Lung (tissue), 11 donors: ENCODE measurements at regions not wholly inside any gene's neighbourhood (a gene's known extent, or its start where the extent isn't known, plus 50 kb on each side); places are given as distances from the start of the nearest gene placed in this dataset.

Source experiments
- ATAC-seq: fragments of 200-7000 bp; cut with Tn5 transposase; one replicate; pipeline ENCODE4 v1.9.1; 2020; ENCODE audit warnings: moderate number of reproducible peaks; ENCODE audit not compliant: insufficient read depth, low FRiP score
- DNase-seq, 3 donors: peaks; one replicate each; pipeline ENCODE4 v3.0.0-alpha.2; 2013 to 2017
- H3K27ac ChIP-seq, 2 donors: one replicate each; pipeline ENCODE4 v1.5.1; 2013; ENCODE audit warnings: mild to moderate bottlenecking in 2 of 2, moderate library complexity in 2 of 2, control low read depth in 1 of 2, inconsistent platforms in 1 of 2, low read depth in 1 of 2, low read length in 1 of 2
- H3K27me3 ChIP-seq, 3 donors: one replicate each; pipeline ENCODE4 v1.5.1; 2013; ENCODE audit warnings: low read length in 2 of 3; ENCODE audit not compliant: control insufficient read depth in 3 of 3, insufficient read depth in 3 of 3
- H3K36me3 ChIP-seq, 4 donors: one replicate each; pipeline ENCODE4 v1.5.1; 2013; ENCODE audit warnings: low read length in 4 of 4, mild to moderate bottlenecking in 1 of 4, moderate library complexity in 1 of 4; ENCODE audit not compliant: control insufficient read depth in 4 of 4, insufficient read depth in 4 of 4
- H3K4me1 ChIP-seq, 5 donors: one replicate each; pipeline ENCODE4 v1.5.1; 2013; ENCODE audit warnings: low read length in 5 of 5, mild to moderate bottlenecking in 2 of 5, moderate library complexity in 1 of 5; ENCODE audit not compliant: control insufficient read depth in 5 of 5, insufficient read depth in 5 of 5
- H3K4me3 ChIP-seq: one replicate; pipeline ENCODE4 v1.5.1; 2013; ENCODE audit warnings: mild to moderate bottlenecking, control low read depth, moderate library complexity
- H3K9ac ChIP-seq, 2 donors: one replicate each; pipeline ENCODE4 v1.5.1; 2013; ENCODE audit warnings: low read length in 2 of 2, control low read depth in 1 of 2; ENCODE audit not compliant: insufficient read depth in 1 of 2
- H3K9me3 ChIP-seq, 4 donors: one replicate each; pipeline ENCODE4 v1.5.1; 2013; ENCODE audit warnings: low read length in 3 of 4, mild to moderate bottlenecking in 1 of 4, moderate library complexity in 1 of 4; ENCODE audit not compliant: control insufficient read depth in 4 of 4, insufficient read depth in 3 of 4
- WGBS, 2 donors: extraction: QIAGEN DNeasy Blood & Tissue Kit; methylation state at CpG; one replicate each; pipeline ENCODE4 v1.1.7; 2013; 5-methylcytosine and 5-hydroxymethylcytosine counted together
- TF ChIP-seq, protein P1 (sequence below): IDR thresholded peaks from 2 replicates; pipeline ENCODE4 v1.5.1; 2012; ENCODE audit warnings: mild to moderate bottlenecking; ENCODE audit errors: control extremely low read depth, extremely low read depth
- donor health status: control.
- donor health status: control.
- donor health status: Bipolar disorder and iron deficiency.
- donor health status: healthy.
- donor health status: DM: yes; HTN: yes; CAD: no.

GRCh38 chr12:78430551-78430950 is 434.0 kb upstream of the SYT1 start:
- DNase-seq (peak in 2 of 3 donors; percentile 81 to 85), ATAC-seq (no peak)
- H3K9me3 ChIP-seq = no peaks in the 10 kb centered on the region
- no peak overlapping the region for H3K9ac ChIP-seq
- TF ChIP-seq, protein P1, sequence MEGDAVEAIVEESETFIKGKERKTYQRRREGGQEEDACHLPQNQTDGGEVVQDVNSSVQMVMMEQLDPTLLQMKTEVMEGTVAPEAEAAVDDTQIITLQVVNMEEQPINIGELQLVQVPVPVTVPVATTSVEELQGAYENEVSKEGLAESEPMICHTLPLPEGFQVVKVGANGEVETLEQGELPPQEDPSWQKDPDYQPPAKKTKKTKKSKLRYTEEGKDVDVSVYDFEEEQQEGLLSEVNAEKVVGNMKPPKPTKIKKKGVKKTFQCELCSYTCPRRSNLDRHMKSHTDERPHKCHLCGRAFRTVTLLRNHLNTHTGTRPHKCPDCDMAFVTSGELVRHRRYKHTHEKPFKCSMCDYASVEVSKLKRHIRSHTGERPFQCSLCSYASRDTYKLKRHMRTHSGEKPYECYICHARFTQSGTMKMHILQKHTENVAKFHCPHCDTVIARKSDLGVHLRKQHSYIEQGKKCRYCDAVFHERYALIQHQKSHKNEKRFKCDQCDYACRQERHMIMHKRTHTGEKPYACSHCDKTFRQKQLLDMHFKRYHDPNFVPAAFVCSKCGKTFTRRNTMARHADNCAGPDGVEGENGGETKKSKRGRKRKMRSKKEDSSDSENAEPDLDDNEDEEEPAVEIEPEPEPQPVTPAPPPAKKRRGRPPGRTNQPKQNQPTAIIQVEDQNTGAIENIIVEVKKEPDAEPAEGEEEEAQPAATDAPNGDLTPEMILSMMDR = no peak
- WGBS, 2 donors = 21 to 54% methylated on average over 2 of the region's 2 CpGs
- no peaks in the 10 kb centered on the region for H3K36me3 ChIP-seq
- H3K4me3 ChIP-seq = no peak overlapping the region
- H3K27ac ChIP-seq = no peak overlapping the region
- H3K4me1 ChIP-seq = peaks cover 0 to 21% (median 0%) of the 10 kb centered on the region in 5 donors
- no peaks in the 10 kb centered on the region for H3K27me3 ChIP-seq

- no peaks in the 10 kb centered on the region for H3K9me3 ChIP-seq
- no peak overlapping the region for H3K27ac ChIP-seq
- no peak overlapping the region for H3K9ac ChIP-seq
- no peak overlapping the region for H3K4me3 ChIP-seq
- no peak for ATAC-seq
- no peaks in the 10 kb centered on the region for H3K36me3 ChIP-seq
- TF ChIP-seq, protein P1 = no peak
- DNase-seq = no peak
- no peaks in the 10 kb centered on the region for H3K27me3 ChIP-seq
- peaks cover 0 to 21% (median 0%) of the 10 kb centered on the region in 5 donors for H3K4me1 ChIP-seq
Measured at GRCh38 chr12:78431931-78432330, 432.6 kb upstream of the SYT1 start.

- WGBS, 2 donors = 74 to 81% methylated on average over 5 of the region's 5 CpGs
- DNase-seq = peak; percentile 51 to 73 (median 53)
Measured at GRCh38 chr12:78439666-78440065, 424.9 kb upstream of the SYT1 start.

More at GRCh38 chr12:78439666-78440065, 424.9 kb upstream of the SYT1 start:
- Histone ChIP-seq H3K27ac (no peak overlapping the region), H3K36me3 (no peaks in the 10 kb centered on the region), H3K4me3 (no peak overlapping the region), H3K4me1 (peaks cover 0 to 10% (median 0%) of the 10 kb centered on the region in 5 donors), H3K27me3 (no peaks in the 10 kb centered on the region), H3K9me3 (peaks cover 0 to 2% (median 2%) of the 10 kb centered on the region in 4 donors), H3K9ac (no peak overlapping the region)
- TF ChIP-seq, protein P1 = no peak
- no peak for ATAC-seq
